ENCODE measurements at regions not wholly inside any gene's neighbourhood (a gene's known extent, or its start where the extent isn't known, plus 50 kb on each side); places are given as distances from the start of the nearest gene placed in this dataset.

DNA sequence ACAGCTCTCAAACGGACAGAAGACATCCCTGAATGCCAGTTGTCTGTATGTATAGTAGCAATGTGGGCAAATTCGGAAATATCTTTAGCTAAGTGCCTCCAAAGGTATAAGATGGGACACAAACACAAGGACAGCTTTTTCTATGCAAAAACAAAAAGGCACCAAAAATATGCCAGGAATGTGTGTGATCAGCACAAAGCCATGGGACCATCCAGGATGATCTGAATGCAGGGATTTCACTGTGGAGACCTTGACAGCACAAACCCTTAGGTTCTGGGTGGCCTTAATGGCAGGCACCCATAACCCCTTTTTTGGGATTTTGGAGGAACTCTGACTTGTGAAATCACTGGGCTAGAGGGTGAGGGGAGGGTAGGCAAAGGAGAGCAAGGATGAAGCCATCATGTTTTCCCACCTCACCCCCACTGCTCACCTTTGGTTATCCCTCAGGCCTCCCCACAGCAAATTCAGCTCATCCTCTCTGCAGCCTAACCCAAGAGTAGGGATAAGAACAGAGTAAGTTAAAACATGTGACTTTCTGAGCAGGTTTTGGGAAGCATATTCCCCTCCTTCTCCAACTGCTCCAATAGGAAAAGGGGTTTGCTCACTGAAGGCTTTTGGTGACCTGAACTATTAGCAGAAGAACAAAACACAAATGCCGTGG lies 154.6 kb downstream of the SNX19 start:
- TF ChIP-seq, protein P1, sequence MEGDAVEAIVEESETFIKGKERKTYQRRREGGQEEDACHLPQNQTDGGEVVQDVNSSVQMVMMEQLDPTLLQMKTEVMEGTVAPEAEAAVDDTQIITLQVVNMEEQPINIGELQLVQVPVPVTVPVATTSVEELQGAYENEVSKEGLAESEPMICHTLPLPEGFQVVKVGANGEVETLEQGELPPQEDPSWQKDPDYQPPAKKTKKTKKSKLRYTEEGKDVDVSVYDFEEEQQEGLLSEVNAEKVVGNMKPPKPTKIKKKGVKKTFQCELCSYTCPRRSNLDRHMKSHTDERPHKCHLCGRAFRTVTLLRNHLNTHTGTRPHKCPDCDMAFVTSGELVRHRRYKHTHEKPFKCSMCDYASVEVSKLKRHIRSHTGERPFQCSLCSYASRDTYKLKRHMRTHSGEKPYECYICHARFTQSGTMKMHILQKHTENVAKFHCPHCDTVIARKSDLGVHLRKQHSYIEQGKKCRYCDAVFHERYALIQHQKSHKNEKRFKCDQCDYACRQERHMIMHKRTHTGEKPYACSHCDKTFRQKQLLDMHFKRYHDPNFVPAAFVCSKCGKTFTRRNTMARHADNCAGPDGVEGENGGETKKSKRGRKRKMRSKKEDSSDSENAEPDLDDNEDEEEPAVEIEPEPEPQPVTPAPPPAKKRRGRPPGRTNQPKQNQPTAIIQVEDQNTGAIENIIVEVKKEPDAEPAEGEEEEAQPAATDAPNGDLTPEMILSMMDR (IDR thresholded peaks at IDR 0.05): no peak
- TF ChIP-seq POLR2A (IDR thresholded peaks at IDR 0.05): no peak
